Stimulated activated naive CD4-positive, alpha-beta T cell (primary cell): ENCODE measurements at regions not wholly inside any gene's neighbourhood (a gene's known extent, or its start where the extent isn't known, plus 50 kb on each side); places are given as distances from the start of the nearest gene placed in this dataset.

Experiments
- DNase-seq, 6 experiments: peaks; one replicate each; lab custom pipeline; 2025; lab: John Stamatoyannopoulos, UW

DNA sequence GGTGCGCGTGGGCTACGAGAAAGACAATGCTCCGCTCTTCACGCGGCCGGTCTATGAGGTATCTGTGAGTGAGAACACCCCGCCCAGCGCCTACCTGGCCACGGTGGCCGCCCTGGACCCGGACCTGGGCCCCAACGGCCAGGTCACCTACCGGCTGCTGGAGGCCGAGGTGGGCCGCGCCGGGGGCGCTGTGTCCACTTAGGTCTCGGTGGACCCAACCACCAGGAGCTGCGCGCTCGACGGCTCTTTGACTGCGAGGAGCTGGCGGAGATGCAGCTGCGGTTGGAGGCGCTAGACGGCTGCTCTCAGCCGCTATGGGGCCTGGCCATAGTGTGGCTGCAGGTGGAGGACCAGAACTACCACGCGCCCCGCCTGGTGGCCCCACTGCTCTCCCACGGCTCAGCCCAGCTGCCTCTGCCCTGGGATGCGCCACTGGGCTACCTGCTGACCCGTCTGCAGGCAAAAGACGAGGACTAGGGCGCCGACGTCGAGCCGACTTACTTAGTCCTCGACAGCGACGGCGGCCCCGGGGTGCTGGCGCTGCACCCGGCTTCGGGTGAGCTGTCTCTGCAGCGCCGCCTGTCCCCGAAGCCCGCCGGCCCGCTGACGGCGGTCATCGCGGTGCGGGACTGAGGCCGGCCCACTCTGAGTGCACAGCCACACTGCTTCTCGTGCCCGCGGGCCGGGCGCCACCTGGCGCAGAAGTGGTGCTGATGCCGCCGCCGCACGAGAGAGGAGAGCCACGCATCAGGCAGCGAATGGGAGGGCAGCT, 173.0 kb downstream of the OLFM4 start:
- DNase-seq: no peak

GRCh38 chr13:53204598-53204997, 176.0 kb downstream of the OLFM4 start:
- no peak for DNase-seq

GRCh38 chr13:53206455-53206854, 177.8 kb downstream of the OLFM4 start:
- no peak for DNase-seq

GRCh38 chr13:53207556-53207955, 178.9 kb downstream of the OLFM4 start:
- no peak for DNase-seq

GRCh38 chr13:53214433-53214832, 185.8 kb downstream of the OLFM4 start:
- no peak for DNase-seq

GRCh38 chr13:53215563-53215962, 186.9 kb downstream of the OLFM4 start:
- no peak for DNase-seq

DNA sequence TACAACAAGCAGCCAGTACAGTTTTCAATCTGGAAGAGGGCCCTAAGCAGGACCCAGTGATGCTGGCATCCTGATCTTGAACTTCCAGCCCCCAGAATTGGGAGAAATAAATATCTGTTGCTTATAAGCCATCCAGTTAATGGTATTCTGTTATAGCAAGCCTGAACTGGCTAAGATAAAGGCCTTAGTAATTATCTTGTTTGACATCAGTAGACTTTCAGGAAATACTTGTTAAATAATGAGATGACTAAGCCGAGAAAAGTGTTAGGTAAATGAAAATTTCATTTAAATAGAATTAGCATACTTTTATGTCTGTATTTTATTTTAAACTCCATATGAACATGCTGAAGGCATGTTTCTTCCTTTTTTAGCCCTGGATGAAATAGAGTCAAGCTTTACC, 188.2 kb downstream of the OLFM4 start:
- no peak for DNase-seq

GRCh38 chr13:53217194-53217593, 188.6 kb downstream of the OLFM4 start:
- no peak for DNase-seq

DNA sequence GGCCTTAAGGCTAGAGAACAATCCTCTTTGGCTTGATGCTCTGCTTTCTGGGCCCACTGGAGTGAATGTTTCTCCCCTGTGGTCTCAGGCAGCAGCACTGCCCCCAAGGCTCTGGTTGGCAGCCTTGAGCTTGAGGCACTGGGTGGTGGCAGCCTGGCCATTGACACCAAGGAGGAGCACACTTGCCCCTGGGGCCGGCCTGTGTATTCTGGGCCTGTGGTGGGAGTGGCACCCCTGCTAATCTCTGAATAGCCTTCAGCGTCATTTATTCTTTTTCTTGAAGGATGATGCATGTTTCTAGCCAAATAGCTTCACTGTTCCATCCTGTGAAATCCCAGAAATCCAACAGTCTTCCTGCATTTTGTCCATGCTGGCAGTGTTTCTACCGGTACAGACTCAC, 191.4 kb downstream of the OLFM4 start:
- no peak for DNase-seq

- DNase-seq: no peak
These were observed 209.1 kb downstream of the OLFM4 start for GRCh38 chr13:53237696-53238095.

GRCh38 chr13:53238261-53238660, 209.6 kb downstream of the OLFM4 start:
- no peak for DNase-seq

DNA sequence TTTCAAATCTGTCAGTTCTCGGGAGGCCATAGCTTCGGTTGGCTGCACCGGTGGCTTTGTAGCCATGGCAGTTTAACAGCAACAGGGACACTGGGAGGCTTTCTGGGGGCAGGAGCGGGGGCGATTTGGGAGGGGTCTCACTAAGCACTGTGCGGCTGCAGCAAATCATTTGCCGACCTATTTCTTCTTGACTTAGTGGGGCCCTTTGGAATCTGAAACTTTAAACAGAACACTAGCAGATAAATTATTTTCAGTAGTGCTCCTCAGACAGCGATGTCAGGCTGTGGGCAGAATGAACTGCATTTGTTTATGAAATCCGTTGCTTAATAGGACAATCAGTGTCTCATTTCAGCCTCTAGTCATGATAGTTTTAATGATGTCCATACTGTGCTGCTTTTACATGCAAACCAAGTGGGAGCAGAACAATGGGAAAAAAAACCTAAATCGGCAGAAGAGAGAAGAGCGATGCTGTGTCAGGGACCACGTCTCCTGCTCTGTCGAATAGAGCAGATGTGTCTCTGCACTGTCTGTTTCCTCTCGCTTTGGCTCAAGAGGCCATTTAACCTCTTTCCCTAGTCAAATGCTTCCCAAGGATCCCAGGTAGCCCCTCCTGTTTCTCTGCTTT, 211.9 kb downstream of the OLFM4 start:
- no peak for DNase-seq

DNA sequence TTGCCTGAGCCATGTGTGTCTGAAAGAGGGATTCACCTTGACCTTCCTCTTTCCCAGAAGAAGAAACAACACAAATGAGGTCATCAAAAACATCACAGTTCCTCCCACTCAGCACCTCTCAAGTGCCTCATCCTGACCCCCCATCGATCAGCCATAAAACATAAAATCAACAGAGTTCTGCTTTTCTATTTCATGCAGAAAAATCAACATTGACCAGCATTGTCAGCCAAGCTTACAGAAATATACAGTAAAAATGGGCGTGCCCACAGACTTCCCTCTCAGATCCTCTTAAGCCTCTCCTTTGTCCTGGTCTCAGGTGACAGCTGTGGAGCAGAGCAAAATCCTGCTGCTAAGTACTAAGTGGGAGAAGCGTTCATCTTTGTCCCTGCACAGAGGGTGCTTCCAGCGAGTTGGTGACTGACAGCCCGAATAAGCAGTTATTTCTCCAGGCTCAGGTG, 213.3 kb downstream of the OLFM4 start:
- DNase-seq: no peak

DNA sequence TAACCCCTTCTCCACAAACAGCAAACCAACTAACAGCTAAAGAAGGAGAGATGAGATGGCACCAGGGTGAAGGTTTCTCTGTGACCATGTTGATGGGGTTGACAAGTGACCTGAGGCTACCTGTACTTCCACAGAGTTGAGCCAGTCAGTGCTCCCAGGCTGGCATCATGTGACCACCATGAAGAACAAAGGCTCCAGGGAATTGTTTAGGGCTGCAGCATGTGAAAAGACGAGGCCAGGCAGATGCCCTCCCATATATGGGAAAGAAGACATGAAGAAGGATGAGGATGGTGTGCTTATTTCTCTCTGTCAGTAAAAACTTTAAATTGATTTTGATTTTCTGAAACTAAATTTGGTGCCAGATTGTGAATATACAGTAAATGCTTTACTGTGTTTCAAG, 220.6 kb downstream of the OLFM4 start:
- no peak for DNase-seq

DNA sequence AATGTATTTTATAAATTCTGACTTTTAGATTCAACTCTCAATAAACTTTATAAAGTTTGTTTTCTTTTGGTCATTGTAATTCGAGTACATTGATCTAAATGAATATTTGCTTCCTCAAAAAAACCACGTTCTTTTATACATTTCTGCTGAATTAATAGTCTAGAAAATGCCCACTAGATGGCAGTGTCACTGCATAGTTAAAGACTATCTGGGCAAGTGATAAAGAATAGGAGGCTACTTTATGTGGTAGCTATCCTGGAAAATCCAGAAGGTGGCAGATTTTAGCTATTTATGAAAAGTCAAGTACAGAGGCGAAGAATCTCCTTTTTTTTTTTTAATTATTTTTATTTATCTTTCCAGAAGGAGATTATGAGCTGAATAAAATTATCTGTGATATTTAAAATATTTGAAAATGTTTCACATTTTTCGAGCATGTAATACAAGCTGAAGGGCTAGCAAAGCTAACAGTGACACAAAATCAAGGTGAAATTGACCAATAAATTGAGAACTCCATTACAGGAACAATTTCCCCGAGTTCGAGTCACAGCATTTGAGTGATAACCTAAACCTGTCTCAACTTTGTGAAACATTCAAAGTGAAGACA, 221.8 kb downstream of the OLFM4 start:
- peak in 2 of 6 experiments; percentile 6 to 15 for DNase-seq

DNA sequence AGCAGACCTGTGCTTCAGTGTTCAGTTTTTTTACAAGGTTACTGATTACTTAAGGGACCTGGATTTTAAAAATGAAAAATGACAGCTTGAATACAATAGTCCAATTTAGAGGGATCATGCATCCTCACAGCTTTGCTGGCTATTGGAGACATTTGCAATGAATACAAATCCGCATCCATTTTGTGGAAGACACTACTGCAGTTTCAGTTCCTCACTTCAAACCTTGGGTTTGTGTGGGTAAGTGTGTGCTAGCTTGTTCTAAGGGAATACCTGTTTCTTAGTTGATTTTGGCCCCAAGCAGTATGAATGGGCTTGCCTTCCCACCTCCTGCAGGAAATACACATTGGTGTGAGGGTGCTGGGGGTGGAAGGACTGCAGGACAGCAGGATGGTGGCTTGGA, 222.4 kb downstream of the OLFM4 start:
- no peak for DNase-seq

- no peak for DNase-seq
These were observed 225.9 kb downstream of the OLFM4 start for GRCh38 chr13:53254500-53254899.

DNA sequence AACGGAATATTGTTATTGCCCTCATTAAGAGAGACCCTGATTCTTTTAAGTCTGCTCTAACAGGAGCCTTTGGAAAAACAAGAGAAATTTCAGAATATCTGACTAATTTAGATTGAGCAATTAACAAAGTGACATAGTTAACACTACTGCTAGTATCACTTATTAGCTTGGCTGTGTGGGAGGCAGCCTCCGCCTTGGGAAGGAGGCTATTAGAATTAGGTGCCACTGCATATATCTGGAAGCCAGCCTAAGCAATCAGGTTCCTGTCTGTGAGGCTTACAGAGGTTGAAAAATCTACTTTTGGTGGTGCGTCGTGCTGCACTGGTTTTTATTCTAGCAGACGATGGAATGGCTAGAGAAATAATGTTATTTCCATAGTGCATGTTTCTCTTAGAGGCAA, 227.2 kb downstream of the OLFM4 start:
- DNase-seq: no peak

GRCh38 chr13:53260594-53260993, 232.0 kb downstream of the OLFM4 start:
- no peak for DNase-seq

- DNase-seq: no peak
These were observed 236.3 kb downstream of the OLFM4 start for GRCh38 chr13:53264751-53265385.

DNA sequence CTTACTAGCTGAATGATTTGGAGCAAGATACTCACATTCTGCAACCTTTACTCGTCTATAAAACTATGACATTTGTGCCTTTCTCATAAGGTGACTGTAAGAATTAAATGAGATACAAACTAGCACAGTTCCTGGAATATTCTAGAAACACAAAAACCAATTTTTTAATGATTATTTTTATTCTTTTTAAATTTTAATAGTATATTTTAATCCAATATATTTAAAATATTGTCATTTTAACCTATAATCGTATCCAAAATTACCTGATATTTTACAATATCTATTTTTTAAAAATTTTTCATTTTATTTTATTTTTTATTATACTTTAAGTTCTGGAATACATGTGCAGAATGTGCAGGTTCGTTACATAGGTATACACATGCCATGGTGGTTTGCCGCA, 238.1 kb downstream of the OLFM4 start:
- DNase-seq: no peak

DNA sequence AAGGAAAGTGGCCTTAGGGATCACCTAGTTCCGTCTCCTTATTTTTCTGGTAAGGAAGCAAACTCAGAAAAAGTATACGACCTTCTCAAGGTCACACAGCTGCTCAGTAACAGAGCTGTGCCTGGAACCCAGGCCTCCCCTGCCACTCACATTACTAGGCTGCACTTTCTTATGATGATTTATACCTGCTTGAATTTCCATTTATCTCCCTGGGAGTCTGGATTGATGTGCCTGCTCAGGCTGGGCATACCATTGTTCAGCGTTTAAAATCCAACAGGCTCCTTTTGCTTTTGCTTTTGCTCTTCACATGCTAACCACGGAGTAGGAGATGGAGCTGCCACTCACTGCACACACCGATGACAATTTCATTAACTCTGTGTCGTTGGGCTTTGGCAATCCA, 241.0 kb downstream of the OLFM4 start:
- no peak for DNase-seq

GRCh38 chr13:53272873-53273272, 244.3 kb downstream of the OLFM4 start:
- no peak for DNase-seq
